Nephron progenitor cell (in vitro differentiated cells): ENCODE measurements at regions not wholly inside any gene's neighbourhood (a gene's known extent, or its start where the extent isn't known, plus 50 kb on each side); places are given as distances from the start of the nearest gene placed in this dataset.
A peak's percentile ranks its signal among the peaks of the same experiment; 100 is the strongest.
"Not testable (repeated sequence)": the region's sequence is repeated elsewhere in the genome, so short reads cannot be mapped to it uniquely, and the experiment has no call there.

Experiments used
- DNase-seq: peaks from one replicate; pipeline ENCODE4 v3.0.0; 2021
- H3K27ac Mint-ChIP-seq: 2 replicates; pipeline ENCODE4 v1.8.0; 2021; ENCODE audit warnings: mild to moderate bottlenecking, moderate library complexity, mixed read lengths
- H3K27me3 Mint-ChIP-seq: 2 replicates; pipeline ENCODE4 v1.8.0; 2021; ENCODE audit warnings: mild to moderate bottlenecking, low read depth, mixed read lengths; ENCODE audit not compliant: poor library complexity
- H3K36me3 Mint-ChIP-seq: 2 replicates; pipeline ENCODE4 v1.8.0; 2021; ENCODE audit warnings: low read depth, mixed read lengths
- H3K4me1 Mint-ChIP-seq: 2 replicates; pipeline ENCODE4 v1.8.0; 2021; ENCODE audit warnings: mixed read lengths
- H3K4me3 Mint-ChIP-seq: 2 replicates; pipeline ENCODE4 v1.8.0; 2021; ENCODE audit warnings: mild to moderate bottlenecking, moderate library complexity, mixed read lengths
- H3K9me3 Mint-ChIP-seq: 2 replicates; pipeline ENCODE4 v1.8.0; 2021; ENCODE audit warnings: mild to moderate bottlenecking, moderate library complexity, mixed read lengths
- TF ChIP-seq, protein P1 (sequence below): fragments of 200-600 bp; sonication (generic); IDR thresholded peaks from 2 replicates; pipeline ENCODE4 v1.5.0; 2021; ENCODE audit warnings: antibody characterized with exemption

DNA sequence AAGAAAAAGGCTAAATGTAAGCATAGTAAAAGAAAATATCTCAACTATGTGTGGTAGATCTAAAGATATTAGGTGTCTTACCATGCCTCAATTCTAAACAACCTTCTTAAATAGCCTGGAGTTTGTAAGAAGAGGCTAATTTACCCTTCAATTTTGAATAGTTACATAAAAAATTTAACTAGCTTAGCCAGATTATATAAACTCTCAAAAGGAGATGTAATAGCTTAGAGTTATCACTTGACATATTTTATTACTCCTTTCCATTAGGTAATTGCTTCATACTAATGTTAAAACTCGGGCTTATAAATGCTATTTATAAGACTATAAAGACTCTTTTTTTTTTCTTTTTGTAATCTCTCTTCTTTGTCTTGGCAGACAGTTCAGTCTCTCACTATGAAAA lies 297.5 kb upstream of the PABPC4L start:
- TF ChIP-seq, protein P1, sequence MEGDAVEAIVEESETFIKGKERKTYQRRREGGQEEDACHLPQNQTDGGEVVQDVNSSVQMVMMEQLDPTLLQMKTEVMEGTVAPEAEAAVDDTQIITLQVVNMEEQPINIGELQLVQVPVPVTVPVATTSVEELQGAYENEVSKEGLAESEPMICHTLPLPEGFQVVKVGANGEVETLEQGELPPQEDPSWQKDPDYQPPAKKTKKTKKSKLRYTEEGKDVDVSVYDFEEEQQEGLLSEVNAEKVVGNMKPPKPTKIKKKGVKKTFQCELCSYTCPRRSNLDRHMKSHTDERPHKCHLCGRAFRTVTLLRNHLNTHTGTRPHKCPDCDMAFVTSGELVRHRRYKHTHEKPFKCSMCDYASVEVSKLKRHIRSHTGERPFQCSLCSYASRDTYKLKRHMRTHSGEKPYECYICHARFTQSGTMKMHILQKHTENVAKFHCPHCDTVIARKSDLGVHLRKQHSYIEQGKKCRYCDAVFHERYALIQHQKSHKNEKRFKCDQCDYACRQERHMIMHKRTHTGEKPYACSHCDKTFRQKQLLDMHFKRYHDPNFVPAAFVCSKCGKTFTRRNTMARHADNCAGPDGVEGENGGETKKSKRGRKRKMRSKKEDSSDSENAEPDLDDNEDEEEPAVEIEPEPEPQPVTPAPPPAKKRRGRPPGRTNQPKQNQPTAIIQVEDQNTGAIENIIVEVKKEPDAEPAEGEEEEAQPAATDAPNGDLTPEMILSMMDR, result no peak
- Mint-ChIP-seq H3K4me3 (no peak overlapping the region), H3K27ac (no peak overlapping the region), H3K36me3 (no peaks in the 10 kb centered on the region), H3K9me3 (peaks cover 7% of the 10 kb centered on the region), H3K4me1 (no peaks in the 10 kb centered on the region), H3K27me3 (no peaks in the 10 kb centered on the region)
- DNase-seq, result no peak

DNA sequence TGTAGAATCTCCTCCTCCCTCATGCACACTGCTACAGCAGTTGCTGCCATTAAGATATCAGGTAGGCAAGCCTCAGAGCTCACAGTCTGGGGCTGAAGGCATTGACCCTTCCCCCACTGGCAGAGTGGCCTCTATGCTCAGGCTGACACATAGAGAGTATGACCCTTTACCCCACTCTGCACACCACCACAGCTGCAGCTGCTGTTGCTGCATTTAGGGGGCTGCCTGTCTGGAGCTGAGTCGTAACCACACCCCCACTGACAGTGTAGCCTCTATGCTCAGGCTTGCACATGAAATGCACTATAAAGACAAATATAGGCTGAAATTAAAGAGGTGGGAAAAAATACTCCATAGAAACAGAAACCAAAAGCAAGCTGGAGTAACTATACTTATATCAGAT lies 289.3 kb upstream of the PABPC4L start:
- TF ChIP-seq, protein P1, result no peak
- DNase-seq, result no peak
- Mint-ChIP-seq H3K27me3 (no peaks in the 10 kb centered on the region), H3K36me3 (no peaks in the 10 kb centered on the region), H3K27ac (no peak overlapping the region), H3K4me1 (no peaks in the 10 kb centered on the region), H3K4me3 (no peak overlapping the region), H3K9me3 (no peaks in the 10 kb centered on the region)

DNA sequence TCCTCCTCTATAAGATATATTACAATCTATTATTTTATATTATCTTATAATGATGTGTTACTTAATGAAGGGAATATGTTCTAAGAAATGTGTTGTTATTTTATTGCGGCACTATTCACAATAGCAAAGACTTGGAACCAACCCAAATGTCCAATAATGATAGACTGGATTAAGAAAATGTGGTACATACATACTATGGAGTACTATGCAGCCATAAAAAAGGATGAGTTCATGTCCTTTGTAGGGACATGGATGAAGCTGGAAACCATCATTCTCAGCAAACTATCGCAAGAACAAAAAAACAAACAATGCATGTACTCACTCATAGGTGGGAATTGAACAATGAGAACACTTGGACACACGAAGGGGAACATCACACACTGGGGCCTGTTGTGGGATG lies 281.9 kb upstream of the PABPC4L start:
- H3K9me3 Mint-ChIP-seq, result peaks cover 18% of the 10 kb centered on the region
- H3K27me3 Mint-ChIP-seq, H3K4me1 Mint-ChIP-seq, H3K27ac Mint-ChIP-seq, DNase-seq, H3K4me3 Mint-ChIP-seq, H3K36me3 Mint-ChIP-seq: not testable (repeated sequence)

DNA sequence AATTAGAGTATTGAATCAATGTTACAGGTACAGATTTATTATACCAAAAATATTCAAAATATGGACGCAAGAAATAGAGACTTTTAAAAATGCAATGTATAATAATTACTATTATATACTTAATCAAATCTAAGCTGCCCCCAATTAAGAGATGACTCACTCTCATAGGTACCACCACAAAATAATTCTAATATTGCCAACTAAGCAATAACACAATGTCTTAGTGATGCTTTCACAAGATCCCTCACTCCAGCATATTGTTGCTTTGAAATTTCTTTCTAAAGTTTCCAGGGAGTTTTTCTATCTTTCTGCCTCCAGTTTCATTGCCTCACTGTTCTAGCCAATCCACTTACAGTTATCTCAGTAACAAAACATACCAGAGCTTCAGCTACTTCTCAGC lies 270.0 kb upstream of the PABPC4L start:
- Mint-ChIP-seq H3K4me1 (no peaks in the 10 kb centered on the region), H3K9me3 (no peaks in the 10 kb centered on the region), H3K27ac (no peak overlapping the region), H3K4me3 (no peak overlapping the region), H3K36me3 (no peaks in the 10 kb centered on the region), H3K27me3 (no peaks in the 10 kb centered on the region)
- TF ChIP-seq, protein P1, result no peak
- no peak for DNase-seq

DNA sequence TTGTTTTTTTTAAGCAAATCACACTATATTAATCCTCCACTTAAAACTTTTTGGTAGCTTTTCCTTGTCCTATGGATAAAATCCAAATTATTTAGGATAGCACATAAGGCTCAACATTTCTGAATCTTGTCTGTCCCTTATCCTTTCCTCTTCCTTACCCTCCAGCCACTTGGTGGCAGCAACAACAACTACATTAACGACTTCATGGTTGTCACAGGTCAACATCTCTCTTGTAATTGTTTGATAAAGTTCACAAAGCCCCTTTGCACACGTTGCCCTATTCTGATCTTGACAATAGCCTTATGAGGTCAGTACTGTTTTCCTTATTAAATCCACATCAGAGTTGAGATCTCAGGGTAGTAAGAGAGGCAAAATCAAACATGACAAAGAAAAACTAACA lies 269.0 kb upstream of the PABPC4L start:
- TF ChIP-seq, protein P1, result peak; percentile 38
- Mint-ChIP-seq H3K4me3 (no peak overlapping the region), H3K9me3 (no peaks in the 10 kb centered on the region), H3K27ac (no peak overlapping the region), H3K36me3 (no peaks in the 10 kb centered on the region), H3K4me1 (no peaks in the 10 kb centered on the region), H3K27me3 (no peaks in the 10 kb centered on the region)
- DNase-seq, result no peak

DNA sequence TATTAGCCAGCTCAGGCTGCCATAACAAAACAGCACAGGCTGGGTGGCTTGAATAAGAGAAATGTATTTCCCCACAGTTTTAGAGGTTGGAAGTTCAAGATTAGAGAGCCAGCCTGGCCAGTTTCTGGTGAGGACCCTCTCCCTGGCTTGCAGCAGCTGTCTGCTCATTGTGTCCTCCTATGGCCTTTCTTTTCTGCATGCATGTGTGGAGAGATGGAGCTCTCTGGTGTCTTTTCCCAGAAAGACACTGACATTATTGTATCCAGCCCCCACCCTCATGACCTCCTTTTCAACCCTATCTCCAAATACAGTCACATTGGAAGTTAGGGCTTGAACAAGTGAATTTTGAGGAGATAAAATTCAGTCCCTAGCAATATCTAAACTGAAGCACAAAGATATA lies 263.8 kb upstream of the PABPC4L start:
- H3K36me3 Mint-ChIP-seq, result no peaks in the 10 kb centered on the region
- H3K9me3 Mint-ChIP-seq, result no peaks in the 10 kb centered on the region
- no peaks in the 10 kb centered on the region for H3K27me3 Mint-ChIP-seq
- no peak overlapping the region for H3K4me3 Mint-ChIP-seq
- DNase-seq, result no peak
- TF ChIP-seq, protein P1, result no peak
- no peaks in the 10 kb centered on the region for H3K4me1 Mint-ChIP-seq
- no peak overlapping the region for H3K27ac Mint-ChIP-seq
